ENCODE measurements at regions not wholly inside any gene's neighbourhood (a gene's known extent, or its start where the extent isn't known, plus 50 kb on each side); places are given as distances from the start of the nearest gene placed in this dataset.

GRCh38 chr12:107435072-107435471, 250.5 kb upstream of the PWP1 start:
- no peak for TF ChIP-seq CTCF (conservative IDR thresholded peaks at IDR 0.05; ENCODE audit: low read depth, low read length)
- TF ChIP-seq EZH2 (IDR thresholded peaks at IDR 0.05; ENCODE audit: borderline replicate concordance, low read depth, low read length, poor library complexity, severe bottlenecking), result no peak
